Liver (tissue), 8 donors: ENCODE measurements at regions not wholly inside any gene's neighbourhood (a gene's known extent, or its start where the extent isn't known, plus 50 kb on each side); places are given as distances from the start of the nearest gene placed in this dataset.

Experiments used
- DNase-seq: peaks from one replicate; pipeline ENCODE4 v3.0.0-alpha.2; 2017; ENCODE audit warnings: low spot score
- H3K27ac ChIP-seq, 2 donors: one replicate each; pipeline ENCODE4 v1.7.0; 2013; ENCODE audit warnings: inconsistent platforms in 2 of 2, low read length in 2 of 2, control low read depth in 1 of 2, low read depth in 1 of 2, mild to moderate bottlenecking in 1 of 2
- H3K27me3 ChIP-seq, 4 donors: one replicate each; pipeline versions ENCODE4 v1.6.1 to v1.7.0; 2013; ENCODE audit warnings: low read length in 3 of 4, inconsistent platforms in 1 of 4, mild to moderate bottlenecking in 1 of 4, moderate library complexity in 1 of 4; ENCODE audit not compliant: control insufficient read depth in 4 of 4, insufficient read depth in 4 of 4
- H3K36me3 ChIP-seq, 4 donors: one replicate each; pipeline versions ENCODE4 v1.6.1 to v1.7.0; 2013; ENCODE audit warnings: low read length in 3 of 4, mild to moderate bottlenecking in 3 of 4, low read depth in 1 of 4, moderate library complexity in 1 of 4; ENCODE audit not compliant: control insufficient read depth in 4 of 4, insufficient read depth in 3 of 4
- H3K4me1 ChIP-seq, 4 donors: one replicate each; pipeline versions ENCODE4 v1.6.1 to v1.7.0; 2013; ENCODE audit warnings: low read length in 3 of 4, mild to moderate bottlenecking in 3 of 4, moderate library complexity in 1 of 4; ENCODE audit not compliant: control insufficient read depth in 4 of 4, insufficient read depth in 4 of 4
- H3K4me3 ChIP-seq, 3 donors: one replicate each; pipeline versions ENCODE4 v1.6.1 to v1.7.0; 2013; ENCODE audit warnings: low read length in 3 of 3, control low read depth in 1 of 3, low read depth in 1 of 3, mild to moderate bottlenecking in 1 of 3
- H3K9ac ChIP-seq, 2 donors: one replicate each; pipeline ENCODE4 v1.7.0; 2013; ENCODE audit warnings: low read length in 2 of 2, mild to moderate bottlenecking in 2 of 2, moderate library complexity in 2 of 2, control low read depth in 1 of 2, low read depth in 1 of 2
- H3K9me3 ChIP-seq, 4 donors: one replicate each; pipeline versions ENCODE4 v1.6.1 to v1.7.0; 2013; ENCODE audit warnings: low read length in 3 of 4; ENCODE audit not compliant: control insufficient read depth in 4 of 4
- EGR1 ChIP-seq, 2 donors: IDR thresholded peaks; 2 replicates each; pipeline ENCODE4 v1.6.1; 2016 to 2018; ENCODE audit warnings: antibody characterized with exemption in 2 of 2, low read depth in 2 of 2
- FOXA1 ChIP-seq: IDR thresholded peaks from 2 replicates; pipeline ENCODE4 v1.6.1; 2016; ENCODE audit warnings: antibody characterized with exemption
- HNF4A ChIP-seq, 2 donors: conservative IDR thresholded peaks; 2 replicates each; pipeline ENCODE4 v1.6.1; 2016; ENCODE audit warnings: antibody characterized with exemption in 2 of 2, mild to moderate bottlenecking in 2 of 2
- NR2F2 ChIP-seq: IDR thresholded peaks from 2 replicates; pipeline ENCODE4 v1.6.1; 2016; ENCODE audit warnings: antibody characterized with exemption
- RAD21 ChIP-seq, 2 donors: IDR thresholded peaks; 2 replicates each; pipeline ENCODE4 v1.6.1; 2016; ENCODE audit warnings: antibody characterized with exemption in 2 of 2, mild to moderate bottlenecking in 2 of 2
- RXRA ChIP-seq, 2 donors: IDR thresholded peaks; 2 replicates each; pipeline ENCODE4 v1.6.1; 2017 to 2018; ENCODE audit warnings: antibody characterized with exemption in 2 of 2, mild to moderate bottlenecking in 1 of 2
- SP1 ChIP-seq: IDR thresholded peaks from 2 replicates; pipeline ENCODE4 v1.6.1; 2018; ENCODE audit warnings: antibody characterized with exemption, mild to moderate bottlenecking
- TAF1 ChIP-seq: conservative IDR thresholded peaks from 2 replicates; pipeline ENCODE4 v1.6.1; 2016; ENCODE audit warnings: antibody characterized with exemption, mild to moderate bottlenecking
- YY1 ChIP-seq: IDR thresholded peaks from 2 replicates; pipeline ENCODE4 v1.6.1; 2016; ENCODE audit warnings: antibody characterized with exemption, mild to moderate bottlenecking
- WGBS: extraction: QIAGEN DNeasy Blood & Tissue Kit; methylation state at CpG from one replicate; pipeline ENCODE4 v1.1.7; 2013; 5-methylcytosine and 5-hydroxymethylcytosine counted together
- TF ChIP-seq, protein P1 (sequence below): fragments of 150-350 bp; IDR thresholded peaks from 2 replicates; pipeline ENCODE4 v1.5.1; 2017; ENCODE audit warnings: improper control_type of control experiment, low read depth, low read length; ENCODE audit not compliant: missing input control
- TF ChIP-seq, protein P2 (sequence below): IDR thresholded peaks from 2 replicates; pipeline ENCODE4 v1.6.1; 2016; ENCODE audit warnings: antibody characterized with exemption
- TF ChIP-seq, protein P3 (sequence below): IDR thresholded peaks from 2 replicates; pipeline ENCODE4 v1.6.1; 2016; ENCODE audit warnings: antibody characterized with exemption
- donor health status: healthy.
- donor health status: healthy.
- donor health status: healthy.
- donor health status: healthy.
- donor health status: healthy.

DNA sequence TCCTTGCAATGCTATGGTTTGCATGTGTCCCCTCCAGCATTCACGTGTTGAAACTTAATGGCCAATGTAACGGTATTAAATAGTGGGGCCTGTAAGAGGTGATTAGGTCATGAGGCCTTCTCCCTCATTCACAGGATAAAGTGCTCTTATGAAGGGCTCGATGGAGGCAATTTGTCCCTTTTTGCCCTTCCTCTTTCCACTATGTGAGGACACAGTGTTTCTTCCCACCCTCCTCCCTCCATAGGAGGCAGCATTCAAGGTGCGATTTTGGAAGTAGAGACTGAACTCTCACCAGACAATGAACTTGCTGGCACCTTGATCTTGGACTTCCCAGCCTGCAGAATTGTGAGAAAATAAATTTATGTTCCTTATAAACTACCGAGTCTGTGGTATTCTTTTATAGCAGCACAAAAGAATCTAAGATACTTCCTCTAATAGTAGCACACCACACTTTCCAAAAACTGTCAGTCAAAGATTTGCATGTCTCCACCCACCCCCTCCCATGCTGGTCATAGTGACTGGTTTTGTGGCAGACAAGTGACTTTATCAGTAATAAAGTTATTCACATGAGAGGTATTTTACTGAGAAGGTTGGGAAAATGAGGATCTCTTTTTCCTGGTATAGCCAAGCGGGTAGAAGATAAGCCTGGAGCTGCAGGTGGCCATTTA is 113.5 kb upstream of the TTC29 start:
- WGBS: 80% methylated on average over 6 of the region's 6 CpGs
- no peak overlapping the region for H3K27ac ChIP-seq
- no peak for DNase-seq
- no peak overlapping the region for H3K9ac ChIP-seq
- H3K27me3 ChIP-seq: peaks cover 0 to 2% (median 0%) of the 10 kb centered on the region in 4 donors
- H3K4me3 ChIP-seq: no peak overlapping the region
- no peaks in the 10 kb centered on the region for H3K9me3 ChIP-seq
- TF ChIP-seq RXRA (IDR thresholded peaks at IDR 0.05) (no peak), EGR1 (IDR thresholded peaks at IDR 0.05; ENCODE audit: low read depth in 2 of 2) (no peak), HNF4A (conservative IDR thresholded peaks at IDR 0.05) (no peak), RAD21 (IDR thresholded peaks at IDR 0.05) (no peak), SP1 (no peak), FOXA1 (no peak), YY1 (no peak), TAF1 (no peak)
- TF ChIP-seq, protein P1, sequence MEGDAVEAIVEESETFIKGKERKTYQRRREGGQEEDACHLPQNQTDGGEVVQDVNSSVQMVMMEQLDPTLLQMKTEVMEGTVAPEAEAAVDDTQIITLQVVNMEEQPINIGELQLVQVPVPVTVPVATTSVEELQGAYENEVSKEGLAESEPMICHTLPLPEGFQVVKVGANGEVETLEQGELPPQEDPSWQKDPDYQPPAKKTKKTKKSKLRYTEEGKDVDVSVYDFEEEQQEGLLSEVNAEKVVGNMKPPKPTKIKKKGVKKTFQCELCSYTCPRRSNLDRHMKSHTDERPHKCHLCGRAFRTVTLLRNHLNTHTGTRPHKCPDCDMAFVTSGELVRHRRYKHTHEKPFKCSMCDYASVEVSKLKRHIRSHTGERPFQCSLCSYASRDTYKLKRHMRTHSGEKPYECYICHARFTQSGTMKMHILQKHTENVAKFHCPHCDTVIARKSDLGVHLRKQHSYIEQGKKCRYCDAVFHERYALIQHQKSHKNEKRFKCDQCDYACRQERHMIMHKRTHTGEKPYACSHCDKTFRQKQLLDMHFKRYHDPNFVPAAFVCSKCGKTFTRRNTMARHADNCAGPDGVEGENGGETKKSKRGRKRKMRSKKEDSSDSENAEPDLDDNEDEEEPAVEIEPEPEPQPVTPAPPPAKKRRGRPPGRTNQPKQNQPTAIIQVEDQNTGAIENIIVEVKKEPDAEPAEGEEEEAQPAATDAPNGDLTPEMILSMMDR: no peak
- TF ChIP-seq, protein P2, sequence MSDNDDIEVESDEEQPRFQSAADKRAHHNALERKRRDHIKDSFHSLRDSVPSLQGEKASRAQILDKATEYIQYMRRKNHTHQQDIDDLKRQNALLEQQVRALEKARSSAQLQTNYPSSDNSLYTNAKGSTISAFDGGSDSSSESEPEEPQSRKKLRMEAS: no peak
- TF ChIP-seq, protein P3, sequence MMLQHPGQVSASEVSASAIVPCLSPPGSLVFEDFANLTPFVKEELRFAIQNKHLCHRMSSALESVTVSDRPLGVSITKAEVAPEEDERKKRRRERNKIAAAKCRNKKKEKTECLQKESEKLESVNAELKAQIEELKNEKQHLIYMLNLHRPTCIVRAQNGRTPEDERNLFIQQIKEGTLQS: no peak
- no peaks in the 10 kb centered on the region for H3K4me1 ChIP-seq
- H3K36me3 ChIP-seq: no peaks in the 10 kb centered on the region

DNA sequence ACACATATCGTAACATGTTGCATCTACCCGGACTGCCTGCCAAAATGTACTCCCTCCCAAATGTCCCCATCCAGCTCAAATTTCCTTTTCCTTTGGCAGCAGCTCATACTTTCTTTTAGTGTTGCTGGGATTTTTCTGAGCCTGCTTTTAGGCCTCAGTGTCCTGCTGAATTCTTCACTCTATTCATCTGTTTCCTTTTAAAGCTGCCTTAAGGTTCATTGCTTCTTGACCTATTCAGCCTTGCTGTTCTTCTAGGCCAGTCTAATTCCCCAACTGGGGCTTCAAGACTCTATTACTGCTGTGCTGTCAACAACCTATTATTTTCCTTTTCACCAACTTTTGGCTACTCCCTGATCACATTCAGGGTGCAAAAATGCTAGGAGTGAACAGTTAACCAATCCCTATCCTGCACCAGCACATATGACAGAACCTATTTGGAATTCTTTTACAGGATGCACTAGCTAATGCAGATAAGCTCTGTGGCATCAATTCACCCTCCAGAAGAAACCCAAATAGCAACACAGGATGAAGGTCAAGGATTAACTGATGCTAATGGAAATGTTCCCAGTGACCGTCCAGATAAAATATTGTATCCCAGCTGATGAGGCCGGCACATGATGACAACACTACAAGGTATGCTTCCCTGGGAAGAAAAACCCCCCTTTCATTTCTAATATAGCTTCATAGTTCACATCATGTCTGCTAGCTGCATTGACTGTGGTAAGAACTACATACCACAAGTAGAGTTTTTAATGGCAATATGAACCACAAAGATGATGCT is 114.7 kb upstream of the TTC29 start:
- H3K36me3 ChIP-seq: no peaks in the 10 kb centered on the region
- no peaks in the 10 kb centered on the region for H3K9me3 ChIP-seq
- no peak overlapping the region for H3K9ac ChIP-seq
- H3K27me3 ChIP-seq: peaks cover 0 to 2% (median 0%) of the 10 kb centered on the region in 4 donors
- no peak overlapping the region for H3K27ac ChIP-seq
- WGBS: 79% methylated on average over 4 of the region's 4 CpGs
- DNase-seq: no peak
- H3K4me1 ChIP-seq: no peaks in the 10 kb centered on the region
- no peak overlapping the region for H3K4me3 ChIP-seq
- TF ChIP-seq, protein P1: no peak
- TF ChIP-seq RXRA (IDR thresholded peaks at IDR 0.05) (peak; percentile 44 to 59), NR2F2 (peak; percentile 89)
